Breast epithelium (tissue), 3 donors: ENCODE measurements at regions not wholly inside any gene's neighbourhood (a gene's known extent, or its start where the extent isn't known, plus 50 kb on each side); places are given as distances from the start of the nearest gene placed in this dataset.

ENCODE experiments used
- POLR2A ChIP-seq: fragments of 450-650 bp; IDR thresholded peaks from one replicate; pipeline ENCODE4 v1.6.1; 2016; ENCODE audit warnings: antibody characterized with exemption, mild to moderate bottlenecking, moderate library complexity
- TF ChIP-seq, protein P1 (sequence below), 3 donors: fragments of 450-650 bp; IDR thresholded peaks; one replicate each; pipeline ENCODE4 v1.5.1; 2016 to 2017; ENCODE audit warnings: antibody characterized with exemption in 3 of 3, mild to moderate bottlenecking in 3 of 3, moderate library complexity in 3 of 3

DNA sequence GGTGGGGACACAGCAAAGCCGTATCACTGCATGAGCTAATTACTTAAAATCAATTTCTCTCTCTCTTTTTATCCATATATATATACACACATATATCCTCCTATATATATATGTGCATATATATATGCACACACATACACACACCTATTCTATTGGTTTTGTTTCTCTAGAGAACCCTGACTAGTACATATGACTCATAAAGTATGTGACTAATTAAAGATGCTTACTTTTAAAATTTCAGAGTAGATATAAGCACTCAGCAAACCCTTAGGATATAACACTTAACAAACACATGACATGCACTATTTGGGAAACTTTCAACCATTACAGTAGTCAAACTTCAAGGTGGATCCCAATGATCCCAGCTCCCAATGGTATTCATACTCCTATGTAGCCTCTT is 732.6 kb downstream of the ROBO2 start:
- TF ChIP-seq, protein P1, sequence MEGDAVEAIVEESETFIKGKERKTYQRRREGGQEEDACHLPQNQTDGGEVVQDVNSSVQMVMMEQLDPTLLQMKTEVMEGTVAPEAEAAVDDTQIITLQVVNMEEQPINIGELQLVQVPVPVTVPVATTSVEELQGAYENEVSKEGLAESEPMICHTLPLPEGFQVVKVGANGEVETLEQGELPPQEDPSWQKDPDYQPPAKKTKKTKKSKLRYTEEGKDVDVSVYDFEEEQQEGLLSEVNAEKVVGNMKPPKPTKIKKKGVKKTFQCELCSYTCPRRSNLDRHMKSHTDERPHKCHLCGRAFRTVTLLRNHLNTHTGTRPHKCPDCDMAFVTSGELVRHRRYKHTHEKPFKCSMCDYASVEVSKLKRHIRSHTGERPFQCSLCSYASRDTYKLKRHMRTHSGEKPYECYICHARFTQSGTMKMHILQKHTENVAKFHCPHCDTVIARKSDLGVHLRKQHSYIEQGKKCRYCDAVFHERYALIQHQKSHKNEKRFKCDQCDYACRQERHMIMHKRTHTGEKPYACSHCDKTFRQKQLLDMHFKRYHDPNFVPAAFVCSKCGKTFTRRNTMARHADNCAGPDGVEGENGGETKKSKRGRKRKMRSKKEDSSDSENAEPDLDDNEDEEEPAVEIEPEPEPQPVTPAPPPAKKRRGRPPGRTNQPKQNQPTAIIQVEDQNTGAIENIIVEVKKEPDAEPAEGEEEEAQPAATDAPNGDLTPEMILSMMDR (IDR thresholded peaks at IDR 0.05): no peak
- TF ChIP-seq POLR2A: no peak
